ENCODE measurements at regions not wholly inside any gene's neighbourhood (a gene's known extent, or its start where the extent isn't known, plus 50 kb on each side); places are given as distances from the start of the nearest gene placed in this dataset.
"Not testable (repeated sequence)": the region's sequence is repeated elsewhere in the genome, so short reads cannot be mapped to it uniquely, and the experiment has no call there.

DNA sequence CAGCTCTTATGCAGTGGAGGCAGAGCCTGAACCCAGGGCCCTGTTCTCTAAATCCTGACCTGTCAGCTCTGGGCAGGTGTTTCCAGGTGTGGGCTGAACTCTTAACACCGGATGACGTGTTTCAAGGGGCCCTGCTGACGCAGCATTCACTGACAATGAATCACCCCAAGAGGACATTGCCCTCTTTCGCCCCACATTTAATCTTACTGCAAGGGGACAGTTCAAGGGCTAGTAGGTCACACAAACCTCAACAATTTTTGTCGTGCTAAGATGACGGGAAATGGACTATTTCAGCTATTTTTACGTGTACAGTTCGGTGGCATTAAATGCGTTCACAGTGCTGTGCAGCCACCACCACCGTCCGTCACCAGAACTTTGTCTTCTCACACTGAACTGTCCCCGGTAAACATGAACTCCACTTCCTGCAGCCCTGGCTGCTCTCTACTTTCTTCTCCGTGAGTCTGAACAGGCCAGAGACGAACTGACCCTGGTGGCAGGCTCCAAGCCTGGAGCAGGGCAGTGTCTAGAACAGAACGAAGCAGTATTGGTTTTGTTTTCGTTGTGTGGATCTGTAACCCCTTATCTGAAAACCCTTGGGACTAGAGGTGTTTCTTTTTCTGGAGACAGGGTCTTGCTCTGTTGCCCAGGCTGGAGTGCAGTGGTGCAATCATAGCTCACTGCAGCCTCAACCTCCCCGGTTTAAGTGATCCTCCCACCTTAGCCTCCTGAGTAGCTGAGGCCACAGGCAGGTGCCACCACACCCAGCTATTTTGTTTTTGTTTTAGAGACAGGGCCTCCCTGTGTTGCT, 88.4 kb upstream of the CIBAR2 start:
- no peaks in the 10 kb centered on the region for H3K36me3 Mint-ChIP-seq (ENCODE audit: low read depth)
- H3K9me3 Mint-ChIP-seq, result no peaks in the 10 kb centered on the region
- H3K4me1 Mint-ChIP-seq (ENCODE audit: low read depth), result no peaks in the 10 kb centered on the region
- no peak overlapping the region for H3K4me3 Mint-ChIP-seq
- no peak overlapping the region for H3K27ac Mint-ChIP-seq
- no peaks in the 10 kb centered on the region for H3K27me3 Mint-ChIP-seq (ENCODE audit: low read depth)

DNA sequence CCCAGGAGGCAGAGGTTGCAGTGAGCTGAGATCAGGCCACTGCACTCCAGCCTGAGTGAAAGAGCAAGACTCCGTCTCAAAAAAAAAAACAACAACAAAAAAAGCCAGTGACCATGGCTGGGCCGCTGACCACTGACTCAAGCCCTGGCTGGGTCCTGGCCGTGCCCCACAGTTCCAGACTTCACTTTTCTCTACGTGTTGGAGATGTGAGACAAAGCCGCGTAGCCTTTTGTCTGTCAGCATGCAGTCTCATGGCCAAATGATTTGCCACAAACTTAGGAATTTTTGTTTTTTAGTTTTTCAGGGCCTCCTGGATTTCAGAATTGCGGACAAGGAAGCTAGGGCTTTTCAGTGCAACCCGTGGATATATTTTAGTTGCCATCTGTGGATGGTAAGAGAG, 89.3 kb upstream of the CIBAR2 start:
- no peaks in the 10 kb centered on the region for H3K9me3 Mint-ChIP-seq
- H3K36me3 Mint-ChIP-seq (ENCODE audit: low read depth), result no peaks in the 10 kb centered on the region
- H3K27ac Mint-ChIP-seq, result no peak overlapping the region
- H3K4me3 Mint-ChIP-seq, result no peak overlapping the region
- H3K4me1 Mint-ChIP-seq (ENCODE audit: low read depth), result no peaks in the 10 kb centered on the region
- H3K27me3 Mint-ChIP-seq (ENCODE audit: low read depth), result no peaks in the 10 kb centered on the region

DNA sequence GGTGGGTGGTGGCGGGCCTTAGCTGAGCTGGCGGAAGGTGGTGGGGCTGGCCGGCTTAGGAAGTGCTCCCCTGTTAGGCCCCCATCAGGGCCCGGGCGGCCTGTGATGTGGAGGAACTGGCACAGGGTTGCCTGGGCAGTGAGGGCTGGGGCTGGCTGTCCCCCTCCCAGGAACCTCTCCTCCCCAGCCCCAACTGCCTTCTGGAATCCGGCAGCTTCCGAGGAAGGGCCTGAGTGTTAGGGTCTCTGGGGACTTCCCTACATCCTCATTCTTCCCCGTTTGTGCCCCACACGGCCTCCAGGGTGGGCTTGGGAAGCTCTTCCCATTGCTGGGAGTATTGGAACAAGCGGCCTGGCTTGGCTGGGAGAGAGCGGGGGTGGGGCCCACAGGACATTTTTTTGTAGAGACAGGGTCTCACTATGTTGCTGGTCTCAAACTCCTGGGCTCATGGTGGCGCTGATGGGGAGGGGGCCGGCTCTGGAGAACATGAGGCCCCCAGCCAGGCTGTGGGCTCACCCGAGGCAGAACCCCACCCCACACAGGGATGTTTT, 89.9 kb upstream of the CIBAR2 start:
- H3K4me1 Mint-ChIP-seq (ENCODE audit: low read depth), result no peaks in the 10 kb centered on the region
- no peaks in the 10 kb centered on the region for H3K9me3 Mint-ChIP-seq
- H3K36me3 Mint-ChIP-seq (ENCODE audit: low read depth), result no peaks in the 10 kb centered on the region
- no peak overlapping the region for H3K4me3 Mint-ChIP-seq
- H3K27ac Mint-ChIP-seq, result no peak overlapping the region
- H3K27me3 Mint-ChIP-seq (ENCODE audit: low read depth), result no peaks in the 10 kb centered on the region

DNA sequence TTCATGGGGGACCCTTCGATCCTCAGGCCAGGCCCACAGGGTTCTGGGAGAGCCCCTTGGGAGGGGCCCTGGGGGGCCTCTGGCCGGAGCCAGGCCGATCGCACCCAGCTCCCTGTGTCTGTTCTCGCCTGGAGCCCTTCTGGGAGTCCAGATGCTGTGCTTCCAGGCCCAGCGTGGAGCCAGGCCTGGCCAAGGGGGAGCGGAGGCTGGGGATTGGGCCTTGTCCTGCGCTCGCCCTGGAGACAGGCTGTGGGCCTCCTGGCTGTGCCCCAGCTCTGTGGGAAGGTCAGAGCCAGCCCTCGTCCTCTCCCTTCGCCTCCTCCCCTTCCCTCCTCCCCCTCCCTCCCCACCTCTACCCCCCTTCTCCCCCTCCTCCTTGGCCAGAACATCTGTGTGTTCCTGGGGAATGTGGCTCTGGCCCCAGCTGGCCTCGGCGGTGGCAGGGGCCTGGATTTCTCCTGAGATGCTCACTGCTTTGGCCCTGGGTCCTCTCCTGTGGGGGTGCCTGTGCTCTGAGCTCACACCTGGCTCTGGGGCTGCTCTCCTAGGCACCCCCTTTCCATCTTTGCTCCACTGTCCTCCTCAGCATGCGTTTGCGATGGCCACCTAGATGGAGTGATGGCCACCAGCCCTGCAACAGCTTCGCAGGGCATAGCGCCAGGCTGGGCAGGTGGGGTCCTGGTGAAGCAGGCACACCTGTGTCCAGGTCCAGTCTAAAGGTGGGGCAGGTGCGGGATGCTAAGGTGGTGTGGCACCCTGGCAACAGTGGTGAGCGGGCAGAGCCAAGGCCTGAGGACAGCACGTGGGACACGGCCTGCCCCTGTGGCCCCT, 90.6 kb upstream of the CIBAR2 start:
- no peaks in the 10 kb centered on the region for H3K36me3 Mint-ChIP-seq (ENCODE audit: low read depth)
- no peaks in the 10 kb centered on the region for H3K9me3 Mint-ChIP-seq
- H3K4me3 Mint-ChIP-seq, result no peak overlapping the region
- H3K27ac Mint-ChIP-seq, result no peak overlapping the region
- no peaks in the 10 kb centered on the region for H3K4me1 Mint-ChIP-seq (ENCODE audit: low read depth)
- no peaks in the 10 kb centered on the region for H3K27me3 Mint-ChIP-seq (ENCODE audit: low read depth)

DNA sequence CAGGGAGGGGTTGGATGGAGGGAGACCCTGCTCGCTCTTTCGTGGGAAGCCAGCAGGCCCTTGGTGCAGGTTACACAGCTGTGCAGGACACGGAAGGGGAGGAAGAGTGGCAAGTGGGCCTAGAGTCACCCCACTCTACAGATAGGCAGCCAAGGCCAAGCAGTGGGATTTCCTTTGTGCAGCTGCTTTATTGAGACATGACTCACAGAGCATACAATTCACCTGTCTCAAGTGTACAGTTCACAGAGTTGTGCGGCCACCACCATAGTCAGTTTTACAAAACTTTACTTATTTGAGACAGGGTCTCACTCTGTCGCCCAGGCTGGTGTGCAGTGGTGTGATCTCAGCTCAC, 91.2 kb upstream of the CIBAR2 start:
- Mint-ChIP-seq H3K4me1 (ENCODE audit: low read depth) (no peaks in the 10 kb centered on the region), H3K27me3 (ENCODE audit: low read depth) (no peaks in the 10 kb centered on the region), H3K27ac (no peak overlapping the region), H3K4me3 (no peak overlapping the region), H3K9me3 (no peaks in the 10 kb centered on the region), H3K36me3 (ENCODE audit: low read depth) (no peaks in the 10 kb centered on the region)

DNA sequence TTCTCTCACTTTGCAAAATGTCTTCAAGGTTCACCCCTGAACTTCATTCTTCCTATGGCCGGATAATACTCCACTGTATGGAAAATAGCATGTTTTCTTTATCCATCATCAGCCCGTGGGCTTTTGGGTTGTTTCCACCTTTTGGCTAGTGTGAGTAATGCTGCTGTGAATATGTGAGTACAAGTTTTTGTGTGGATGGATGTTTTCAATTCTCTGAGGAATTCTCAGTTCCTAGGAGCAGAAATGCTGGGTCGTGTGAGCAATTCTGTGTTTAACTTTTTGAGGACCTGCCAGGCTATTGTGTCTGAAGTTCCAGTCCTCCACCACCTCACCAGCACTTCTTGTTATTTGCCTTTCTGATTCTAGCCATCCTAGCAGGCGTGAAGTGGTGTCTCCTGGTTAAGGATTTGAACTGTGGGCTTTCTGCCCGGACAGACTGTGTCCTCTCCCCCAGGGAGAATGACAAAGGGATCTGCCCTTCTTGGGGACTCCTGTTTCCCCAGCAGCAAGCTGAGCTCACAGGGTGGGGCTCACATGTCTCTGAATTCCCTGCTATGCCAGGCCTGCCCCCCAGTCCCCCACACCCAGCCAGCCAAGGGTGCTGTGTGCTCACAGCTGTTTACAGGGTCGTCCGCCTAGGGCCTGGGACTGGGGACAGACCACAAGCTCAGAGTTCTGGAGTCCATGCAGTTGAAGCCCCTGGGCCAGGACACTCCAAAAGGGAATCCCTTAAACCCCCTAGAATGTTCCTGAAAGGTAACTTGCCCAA, 92.2 kb upstream of the CIBAR2 start:
- Mint-ChIP-seq H3K36me3 (ENCODE audit: low read depth) (no peaks in the 10 kb centered on the region), H3K27me3 (ENCODE audit: low read depth) (no peaks in the 10 kb centered on the region), H3K4me3 (no peak overlapping the region), H3K4me1 (ENCODE audit: low read depth) (no peaks in the 10 kb centered on the region), H3K27ac (no peak overlapping the region), H3K9me3 (no peaks in the 10 kb centered on the region)

DNA sequence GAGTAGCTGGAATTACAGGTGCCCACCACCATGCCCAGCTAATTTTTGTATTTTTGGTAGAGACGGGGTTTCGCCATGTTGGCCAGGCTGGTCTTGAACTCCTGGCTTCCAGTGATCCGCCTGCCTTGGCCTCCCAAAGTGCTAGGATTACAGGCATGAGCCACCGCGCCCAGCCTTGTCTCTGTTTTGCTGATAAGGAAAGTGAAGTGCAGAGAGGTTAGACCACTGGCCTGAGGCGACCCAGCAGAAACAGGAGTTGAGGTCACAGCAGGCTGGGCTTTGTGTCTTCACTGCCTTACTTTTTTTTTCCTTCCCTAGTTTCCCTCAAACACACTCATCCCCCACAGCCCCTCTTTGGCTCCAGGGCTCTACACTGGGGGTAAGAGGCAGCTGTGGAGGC, 93.0 kb upstream of the CIBAR2 start:
- not testable (repeated sequence) for H3K4me3 Mint-ChIP-seq; H3K4me1 Mint-ChIP-seq (ENCODE audit: low read depth); H3K36me3 Mint-ChIP-seq (ENCODE audit: low read depth); H3K9me3 Mint-ChIP-seq; H3K27ac Mint-ChIP-seq; H3K27me3 Mint-ChIP-seq (ENCODE audit: low read depth)

DNA sequence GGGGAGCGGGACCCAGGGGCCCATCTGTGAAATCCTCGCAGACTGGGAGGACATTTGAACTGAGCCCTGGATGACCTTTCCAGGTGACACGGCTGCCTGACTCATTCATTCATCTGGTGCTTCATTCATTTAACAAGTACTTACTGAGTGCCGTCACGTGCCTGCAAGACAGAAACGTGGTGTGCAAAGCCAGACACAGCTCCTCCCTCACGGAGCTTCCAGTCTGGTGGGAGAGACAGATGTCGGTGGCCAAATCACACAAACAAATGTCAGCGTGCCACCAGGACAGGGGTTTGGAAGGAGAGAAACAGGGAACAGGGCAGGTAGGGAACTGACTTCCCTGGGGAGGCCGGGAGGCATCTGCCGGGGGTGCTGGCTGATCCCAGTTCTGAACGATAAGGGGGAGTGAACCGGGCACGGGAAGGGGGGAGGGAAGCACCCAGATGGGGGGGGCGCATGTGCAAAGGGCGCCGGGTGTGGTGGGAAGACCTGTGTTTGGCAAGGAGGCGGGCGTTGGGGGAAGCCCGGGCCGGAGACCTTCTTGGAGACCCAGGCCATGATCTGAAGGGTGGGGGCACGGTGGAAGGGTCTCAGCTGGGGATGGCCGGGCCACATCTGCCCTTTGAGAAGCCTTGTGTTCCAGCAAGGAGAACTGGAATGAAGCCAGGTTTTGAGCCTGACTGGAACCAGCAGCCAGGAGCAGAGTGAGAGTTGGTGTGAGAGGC, 93.6 kb upstream of the CIBAR2 start:
- Mint-ChIP-seq H3K4me3 (no peak overlapping the region), H3K27ac (no peak overlapping the region), H3K4me1 (ENCODE audit: low read depth) (no peaks in the 10 kb centered on the region), H3K9me3 (no peaks in the 10 kb centered on the region), H3K36me3 (ENCODE audit: low read depth) (no peaks in the 10 kb centered on the region), H3K27me3 (ENCODE audit: low read depth) (no peaks in the 10 kb centered on the region)

DNA sequence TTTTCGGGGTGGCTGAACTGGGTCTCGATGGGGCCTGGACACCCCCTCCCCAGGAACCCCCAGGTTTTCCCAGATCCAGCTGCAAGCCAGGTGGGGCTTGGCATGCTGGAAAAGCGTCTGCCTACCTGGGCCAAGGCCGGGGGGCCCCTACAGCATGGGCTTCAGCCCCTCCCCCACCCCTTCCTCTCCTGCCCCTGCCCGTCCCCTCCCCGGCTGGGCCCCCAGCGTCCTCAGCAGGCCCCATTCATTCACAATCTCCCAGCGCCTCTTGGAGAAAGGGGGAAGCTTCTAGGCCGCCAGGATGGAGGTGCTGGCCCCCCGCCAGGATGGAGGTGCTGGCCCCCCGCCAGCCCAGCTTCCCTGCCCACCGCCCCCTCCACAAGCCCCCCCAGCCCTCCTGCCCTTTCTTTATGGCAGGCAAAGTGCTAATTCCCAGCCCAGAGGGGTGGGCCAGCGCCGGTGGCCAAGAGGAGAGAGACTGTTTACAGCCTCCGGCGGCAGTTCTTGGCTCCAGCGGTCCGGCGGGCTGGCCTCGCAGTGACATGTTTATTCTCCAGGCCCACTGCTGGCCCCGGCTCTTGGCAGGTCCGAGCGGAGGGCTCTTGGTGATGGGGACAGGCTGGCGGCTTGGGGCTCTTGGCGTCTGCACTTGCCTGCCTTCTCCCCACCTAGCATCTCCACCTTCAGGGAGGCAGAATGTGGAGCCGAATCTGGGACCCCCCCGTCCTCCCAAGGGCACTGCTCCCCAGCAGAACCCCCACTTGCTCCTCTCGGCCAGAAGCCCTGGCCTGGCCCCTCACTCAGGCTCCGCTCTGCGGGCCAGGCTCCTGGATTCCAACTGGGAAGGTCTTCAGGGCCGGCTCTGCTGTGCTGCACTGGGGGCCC, 94.4 kb upstream of the CIBAR2 start:
- Mint-ChIP-seq H3K4me3 (no peak overlapping the region), H3K4me1 (ENCODE audit: low read depth) (no peaks in the 10 kb centered on the region), H3K9me3 (no peaks in the 10 kb centered on the region), H3K27ac (no peak overlapping the region), H3K36me3 (ENCODE audit: low read depth) (no peaks in the 10 kb centered on the region), H3K27me3 (ENCODE audit: low read depth) (no peaks in the 10 kb centered on the region)

DNA sequence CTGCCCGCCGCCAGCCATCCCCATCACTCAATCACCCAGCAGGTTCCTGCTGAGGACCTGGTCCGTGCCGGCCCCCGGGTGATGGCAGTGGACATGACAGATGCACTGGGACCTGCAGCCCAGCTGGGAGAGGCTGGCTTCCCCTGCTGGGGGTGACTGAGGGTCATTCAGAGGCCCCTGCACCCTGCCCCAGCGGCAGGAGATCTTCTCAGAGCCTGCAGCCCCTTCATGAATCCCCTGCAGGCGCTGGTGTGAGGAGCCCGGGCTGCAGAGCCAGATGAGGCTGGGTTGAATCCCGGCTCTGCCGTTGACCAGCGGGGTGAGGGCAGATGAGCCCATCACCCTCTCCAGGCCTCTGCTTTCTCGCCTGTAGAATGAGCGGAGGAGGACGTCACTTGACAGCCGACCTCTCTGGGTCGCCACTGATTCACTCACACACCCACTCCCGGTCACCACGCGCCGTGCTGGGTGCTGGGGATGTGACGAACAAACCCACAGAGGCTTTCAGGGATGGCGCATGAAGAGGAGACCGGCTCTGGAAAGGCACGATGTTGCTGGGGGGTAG, 95.2 kb upstream of the CIBAR2 start:
- H3K9me3 Mint-ChIP-seq, result no peaks in the 10 kb centered on the region
- no peak overlapping the region for H3K27ac Mint-ChIP-seq
- no peaks in the 10 kb centered on the region for H3K27me3 Mint-ChIP-seq (ENCODE audit: low read depth)
- H3K4me1 Mint-ChIP-seq (ENCODE audit: low read depth), result no peaks in the 10 kb centered on the region
- no peaks in the 10 kb centered on the region for H3K36me3 Mint-ChIP-seq (ENCODE audit: low read depth)
- H3K4me3 Mint-ChIP-seq, result no peak overlapping the region

DNA sequence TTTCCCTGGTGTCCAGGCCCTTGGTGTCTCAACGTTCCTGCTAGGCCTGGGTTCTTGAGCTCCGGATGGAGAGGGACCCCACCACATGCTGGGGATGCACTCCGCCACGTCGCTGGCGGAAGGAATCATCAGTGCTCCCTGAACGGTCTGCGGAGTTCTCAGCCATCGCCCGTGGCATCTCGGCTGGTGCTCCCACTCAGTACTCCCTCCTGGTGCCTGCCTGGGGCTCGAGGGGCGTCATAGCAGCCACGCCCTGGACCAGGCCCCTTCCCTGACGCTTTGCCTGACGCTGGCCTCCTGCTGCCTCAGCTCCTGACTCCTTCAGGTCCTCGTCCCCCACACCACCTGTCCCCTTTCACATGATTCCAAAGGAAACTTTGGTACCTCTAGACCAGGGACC, 95.9 kb upstream of the CIBAR2 start:
- no peaks in the 10 kb centered on the region for H3K9me3 Mint-ChIP-seq
- H3K36me3 Mint-ChIP-seq (ENCODE audit: low read depth), result no peaks in the 10 kb centered on the region
- no peak overlapping the region for H3K4me3 Mint-ChIP-seq
- H3K27me3 Mint-ChIP-seq (ENCODE audit: low read depth), result no peaks in the 10 kb centered on the region
- no peaks in the 10 kb centered on the region for H3K4me1 Mint-ChIP-seq (ENCODE audit: low read depth)
- H3K27ac Mint-ChIP-seq, result no peak overlapping the region

DNA sequence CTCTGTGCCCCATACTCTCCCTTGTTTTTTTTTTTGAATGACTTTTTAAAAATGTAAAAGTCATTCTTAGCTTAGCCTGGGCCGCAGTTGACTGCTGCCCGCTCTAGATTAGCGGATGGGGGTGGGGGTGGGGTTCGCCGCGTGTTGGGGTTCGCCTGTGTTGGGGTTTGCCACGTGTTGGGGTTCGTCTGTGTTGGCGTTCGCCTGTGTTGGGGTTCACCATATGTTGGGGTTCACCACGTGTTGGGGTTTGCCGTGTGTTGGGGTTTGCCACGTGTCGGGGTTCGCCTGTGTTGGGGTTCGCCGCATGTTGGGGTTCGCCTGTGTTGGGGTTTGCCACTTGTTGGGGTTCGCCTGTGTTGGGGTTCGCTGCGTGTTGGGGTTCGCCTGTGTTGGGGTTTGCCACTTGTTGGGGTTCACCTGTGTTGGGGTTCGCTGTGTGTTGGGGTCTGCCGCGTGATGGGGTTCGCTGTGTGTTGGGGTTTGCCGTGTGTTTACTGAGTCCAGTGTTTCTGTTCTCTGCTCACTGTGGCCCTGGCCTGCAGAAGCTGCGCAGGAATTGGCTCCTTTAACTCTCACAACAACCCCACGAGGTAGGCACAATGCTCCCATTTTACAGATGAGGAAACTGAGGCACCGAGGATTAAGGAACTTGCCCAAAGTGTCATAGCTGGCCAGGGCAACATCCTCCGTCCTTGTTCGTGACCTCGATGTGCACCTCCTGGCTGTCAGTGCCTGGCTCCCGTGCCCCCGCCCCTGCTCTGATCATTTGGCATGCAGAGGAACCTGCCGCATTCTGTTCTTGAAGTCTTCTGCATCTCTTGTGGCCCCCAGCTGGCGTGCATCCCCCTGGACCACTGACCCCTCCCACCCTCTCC, 96.6 kb upstream of the CIBAR2 start:
- no peaks in the 10 kb centered on the region for H3K27me3 Mint-ChIP-seq (ENCODE audit: low read depth)
- no peaks in the 10 kb centered on the region for H3K4me1 Mint-ChIP-seq (ENCODE audit: low read depth)
- no peak overlapping the region for H3K4me3 Mint-ChIP-seq
- H3K27ac Mint-ChIP-seq, result no peak overlapping the region
- H3K36me3 Mint-ChIP-seq (ENCODE audit: low read depth), result no peaks in the 10 kb centered on the region
- no peaks in the 10 kb centered on the region for H3K9me3 Mint-ChIP-seq

Measured in T-helper 1 cell treated with Interleukin-12 subunit alpha and Interleukin-12 subunit beta and Interleukin-4 antibody, amounts not matched to agents 30 μg/mL and 1 μg/mL, for 36 hours (primary cell).